GM12864 (cell line): ENCODE measurements at regions not wholly inside any gene's neighbourhood (a gene's known extent, or its start where the extent isn't known, plus 50 kb on each side); places are given as distances from the start of the nearest gene placed in this dataset.

ENCODE experiments used
- DNase-seq: peaks from one replicate; pipeline ENCODE4 v3.0.0-alpha.2; 2011; ENCODE audit warnings: low read depth
- H3K4me3 ChIP-seq: 2 replicates; pipeline ENCODE4 v1.5.1; 2011; ENCODE audit warnings: mild to moderate bottlenecking, low read depth, low read length, control low read depth
- TF ChIP-seq, protein P1 (sequence below): IDR thresholded peaks from 2 replicates; pipeline ENCODE4 v1.5.1; 2011; ENCODE audit warnings: low read depth, mild to moderate bottlenecking, moderate library complexity, low read length, control low read depth, inconsistent platforms; ENCODE audit errors: missing control alignments

DNA sequence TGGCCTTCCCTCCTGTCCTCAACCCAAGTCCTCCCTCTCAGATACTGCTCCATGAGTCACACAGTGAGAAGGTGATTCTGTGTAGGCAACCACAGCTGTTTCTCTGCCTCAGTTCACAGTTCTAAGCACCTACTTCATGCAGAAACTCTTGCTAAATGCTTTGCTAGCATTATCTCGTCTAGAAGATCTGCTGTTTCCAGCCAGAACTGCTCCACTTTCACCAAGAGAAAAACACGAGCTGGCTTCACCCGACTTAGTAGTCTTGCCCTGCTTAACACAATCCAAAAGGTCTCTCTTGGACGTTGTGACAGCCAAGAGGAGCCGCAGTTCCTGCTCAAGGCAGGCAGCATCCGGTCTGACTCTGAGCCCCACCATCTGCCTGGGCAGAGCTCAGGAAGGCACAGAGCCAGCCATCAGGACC is 272.1 kb downstream of the UACA start:
- TF ChIP-seq, protein P1, sequence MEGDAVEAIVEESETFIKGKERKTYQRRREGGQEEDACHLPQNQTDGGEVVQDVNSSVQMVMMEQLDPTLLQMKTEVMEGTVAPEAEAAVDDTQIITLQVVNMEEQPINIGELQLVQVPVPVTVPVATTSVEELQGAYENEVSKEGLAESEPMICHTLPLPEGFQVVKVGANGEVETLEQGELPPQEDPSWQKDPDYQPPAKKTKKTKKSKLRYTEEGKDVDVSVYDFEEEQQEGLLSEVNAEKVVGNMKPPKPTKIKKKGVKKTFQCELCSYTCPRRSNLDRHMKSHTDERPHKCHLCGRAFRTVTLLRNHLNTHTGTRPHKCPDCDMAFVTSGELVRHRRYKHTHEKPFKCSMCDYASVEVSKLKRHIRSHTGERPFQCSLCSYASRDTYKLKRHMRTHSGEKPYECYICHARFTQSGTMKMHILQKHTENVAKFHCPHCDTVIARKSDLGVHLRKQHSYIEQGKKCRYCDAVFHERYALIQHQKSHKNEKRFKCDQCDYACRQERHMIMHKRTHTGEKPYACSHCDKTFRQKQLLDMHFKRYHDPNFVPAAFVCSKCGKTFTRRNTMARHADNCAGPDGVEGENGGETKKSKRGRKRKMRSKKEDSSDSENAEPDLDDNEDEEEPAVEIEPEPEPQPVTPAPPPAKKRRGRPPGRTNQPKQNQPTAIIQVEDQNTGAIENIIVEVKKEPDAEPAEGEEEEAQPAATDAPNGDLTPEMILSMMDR, result no peak
- no peak for DNase-seq
- no peak overlapping the region for H3K4me3 ChIP-seq

GRCh38 chr15:70490838-70491155 is 272.6 kb downstream of the UACA start:
- TF ChIP-seq, protein P1, result no peak
- H3K4me3 ChIP-seq, result no peak overlapping the region

DNA sequence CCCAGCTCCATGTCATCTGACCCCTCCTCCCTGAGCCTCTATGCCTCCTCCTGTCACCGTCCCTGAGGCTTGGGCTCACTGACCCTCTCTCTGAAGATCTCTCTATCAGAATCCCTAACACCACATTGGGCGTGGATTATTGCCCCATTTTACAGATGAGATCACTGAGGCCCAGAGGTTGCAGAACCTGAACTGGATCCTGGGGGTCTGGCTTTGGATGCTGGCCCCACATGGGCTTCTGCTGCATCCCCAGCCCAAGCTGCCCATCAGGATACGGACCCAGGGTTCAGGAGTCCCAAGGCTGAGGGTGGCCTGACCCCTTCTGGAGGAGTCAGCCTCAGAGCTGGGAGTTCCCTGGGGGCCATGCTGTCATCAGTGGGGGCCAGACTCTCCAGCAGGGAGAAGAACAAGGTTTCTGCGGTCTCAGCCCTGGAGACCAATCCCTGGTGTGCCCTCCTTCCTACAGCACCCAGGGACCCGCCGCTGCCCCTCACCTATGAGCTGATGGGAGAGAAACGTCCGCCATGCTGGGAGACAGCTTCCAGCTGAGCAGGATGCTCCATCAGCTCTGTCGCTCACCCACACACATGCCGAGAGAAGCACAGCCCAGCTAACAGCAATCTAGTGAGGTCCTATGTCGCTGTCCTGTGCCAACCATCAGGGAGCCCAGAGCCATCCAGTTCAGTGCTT is 273.1 kb downstream of the UACA start:
- TF ChIP-seq, protein P1, result no peak
- DNase-seq, result no peak
- H3K4me3 ChIP-seq, result no peak overlapping the region

More at GRCh38 chr15:70490838-70491155, 272.6 kb downstream of the UACA start:
- DNase-seq, result no peak

- no peak for DNase-seq
- TF ChIP-seq, protein P1, result no peak
- no peak overlapping the region for H3K4me3 ChIP-seq
These were observed 274.2 kb downstream of the UACA start for GRCh38 chr15:70488941-70489848.

GRCh38 chr15:70488002-70488605 is 275.3 kb downstream of the UACA start:
- no peak overlapping the region for H3K4me3 ChIP-seq
- TF ChIP-seq, protein P1, result peak; percentile 97
- no peak for DNase-seq

DNA sequence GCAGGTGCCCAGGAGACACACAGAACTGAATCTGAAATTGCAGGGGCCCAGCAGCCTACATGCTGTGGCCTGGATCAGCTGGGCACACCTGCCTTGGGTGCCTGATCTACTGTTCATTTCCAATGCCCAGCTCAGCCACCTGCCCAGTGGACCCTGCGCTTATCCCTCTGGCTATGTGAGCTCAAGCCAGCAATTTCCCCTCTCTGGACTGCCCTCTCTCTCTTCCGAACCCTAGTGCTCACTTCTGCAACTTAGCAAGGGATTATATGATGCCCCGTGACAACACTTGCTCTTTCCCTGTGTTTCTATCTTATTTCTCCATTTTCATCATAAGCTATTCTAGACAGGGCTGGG is 276.0 kb downstream of the UACA start:
- TF ChIP-seq, protein P1, result no peak
- no peak overlapping the region for H3K4me3 ChIP-seq
- DNase-seq, result no peak
